GM12891 (cell line): ENCODE measurements at regions not wholly inside any gene's neighbourhood (a gene's known extent, or its start where the extent isn't known, plus 50 kb on each side); places are given as distances from the start of the nearest gene placed in this dataset.

ENCODE experiments used
- DNase-seq: peaks from one replicate; pipeline ENCODE4 v3.0.0; 2011; ENCODE audit warnings: low spot score; ENCODE audit not compliant: insufficient read length
- FAIRE-seq: peaks from 2 replicates; lab custom pipeline; 2011; peaks lifted over from hg19 to GRCh38; lab: Jason Lieb, UNC
- PAX5 ChIP-seq: IDR thresholded peaks from 2 replicates; pipeline ENCODE4 v1.6.1; 2011; ENCODE audit warnings: low read length, moderate library complexity, mild to moderate bottlenecking; ENCODE audit not compliant: insufficient read depth, severe bottlenecking
- POLR2A ChIP-seq: IDR thresholded peaks from 2 replicates; pipeline ENCODE4 v1.6.1; 2011; ENCODE audit warnings: low read depth, low read length, control low read depth
- POLR2AphosphoS5 ChIP-seq: IDR thresholded peaks from 2 replicates; pipeline ENCODE4 v1.6.1; 2011; ENCODE audit warnings: low read depth, low read length, control low read depth
- POU2F2 ChIP-seq: IDR thresholded peaks from 2 replicates; pipeline ENCODE4 v1.6.1; 2011; ENCODE audit warnings: low read depth, mild to moderate bottlenecking, control low read depth, low read length, moderate library complexity
- SPI1 ChIP-seq: IDR thresholded peaks from 2 replicates; pipeline ENCODE4 v1.6.1; 2011; ENCODE audit warnings: low read depth, low read length, control low read depth
- TAF1 ChIP-seq: IDR thresholded peaks from 2 replicates; pipeline ENCODE4 v1.6.1; 2011; ENCODE audit warnings: low read depth, low read length, control low read depth

DNA sequence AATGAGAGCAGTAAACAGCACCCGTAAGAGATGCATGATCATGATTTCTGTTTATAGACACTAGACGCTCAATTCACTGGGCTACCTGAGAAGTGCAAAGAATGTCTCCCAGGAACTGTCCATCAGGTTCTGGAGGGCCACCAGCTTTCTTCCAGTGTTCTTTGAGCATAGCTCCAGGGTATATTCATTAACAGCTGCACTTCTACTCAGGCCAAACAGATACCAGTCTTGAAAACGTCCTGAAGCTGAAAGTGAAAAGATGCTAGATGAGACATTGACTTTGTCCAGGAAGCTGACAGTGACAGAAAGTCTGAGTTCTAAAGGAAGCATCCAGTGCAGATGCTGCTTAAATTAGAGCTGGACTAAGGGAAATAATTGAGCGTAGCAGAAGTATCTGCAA lies 488.7 kb upstream of the TYRP1 start:
- no peak for FAIRE-seq
- TF ChIP-seq POU2F2 (no peak), SPI1 (no peak), POLR2AphosphoS5 (no peak), TAF1 (no peak), PAX5 (no peak), POLR2A (no peak)
- DNase-seq = no peak

- TF ChIP-seq PAX5 (no peak), POU2F2 (no peak), SPI1 (no peak), TAF1 (no peak), POLR2A (no peak), POLR2AphosphoS5 (no peak)
- FAIRE-seq = no peak
These were observed 480.3 kb upstream of the TYRP1 start for GRCh38 chr9:12212860-12213259.

DNA sequence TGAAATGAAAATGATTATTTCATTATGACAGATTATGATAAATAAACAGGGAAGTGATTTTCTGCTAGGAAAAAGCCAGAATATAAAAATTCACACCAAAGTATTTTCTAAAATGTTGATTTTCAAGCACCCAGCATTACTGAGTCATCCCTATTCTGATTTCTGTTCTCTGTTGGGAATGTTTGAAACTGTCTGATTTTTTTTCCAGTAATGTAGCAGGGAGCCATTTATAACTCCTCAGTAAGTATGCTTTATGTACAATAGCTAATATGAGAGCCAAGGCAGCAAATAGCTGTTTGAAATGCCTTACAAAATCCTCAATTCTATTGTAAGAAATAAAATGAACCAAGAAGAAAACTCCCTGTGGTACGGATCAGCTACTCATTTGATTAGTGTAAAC lies 471.7 kb upstream of the TYRP1 start:
- no peak for DNase-seq
- TF ChIP-seq SPI1 = no peak
- no peak for TF ChIP-seq POU2F2
- TF ChIP-seq PAX5 = no peak
- TF ChIP-seq POLR2A = no peak
- TF ChIP-seq TAF1 = no peak
- TF ChIP-seq POLR2AphosphoS5 = no peak
- FAIRE-seq = no peak

More at GRCh38 chr9:12212860-12213259, 480.3 kb upstream of the TYRP1 start:
- DNase-seq = no peak

GRCh38 chr9:12224449-12224848 lies 468.7 kb upstream of the TYRP1 start:
- FAIRE-seq (no peak), DNase-seq (no peak)
- TF ChIP-seq POU2F2 = no peak
- TF ChIP-seq POLR2AphosphoS5 = no peak

- FAIRE-seq = no peak
- TF ChIP-seq POLR2A (no peak), TAF1 (no peak), PAX5 (no peak), POLR2AphosphoS5 (no peak), POU2F2 (no peak), SPI1 (no peak)
- DNase-seq = no peak
These were observed 462.5 kb upstream of the TYRP1 start for GRCh38 chr9:12230708-12231107.

DNA sequence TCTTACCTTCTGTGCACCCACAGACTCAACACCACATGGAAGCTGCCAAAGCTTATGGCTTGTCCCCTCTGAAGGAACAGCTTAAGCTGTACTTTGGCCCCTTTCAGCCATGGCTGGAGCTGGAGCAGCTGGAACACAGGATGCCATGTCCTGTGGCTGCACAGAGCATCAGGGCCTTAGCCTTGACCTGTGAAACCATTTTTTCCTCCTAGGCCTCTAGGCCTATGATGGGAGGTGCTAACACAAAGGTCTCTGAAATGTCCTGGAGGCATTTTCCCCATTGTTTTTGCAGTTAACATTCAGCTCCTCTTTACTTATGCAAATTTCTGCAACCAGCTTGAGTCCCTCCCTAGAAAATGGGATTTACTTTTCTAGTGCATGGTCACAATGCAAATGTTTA lies 461.4 kb upstream of the TYRP1 start:
- TF ChIP-seq SPI1 = no peak
- no peak for TF ChIP-seq POLR2A
- no peak for TF ChIP-seq PAX5
- TF ChIP-seq TAF1 = no peak
- TF ChIP-seq POU2F2 = no peak
- TF ChIP-seq POLR2AphosphoS5 = no peak
- DNase-seq (no peak), FAIRE-seq (no peak)

GRCh38 chr9:12232836-12233235 lies 460.3 kb upstream of the TYRP1 start:
- TF ChIP-seq TAF1 (no peak), POU2F2 (no peak), POLR2AphosphoS5 (no peak), SPI1 (no peak), POLR2A (no peak), PAX5 (no peak)
- no peak for FAIRE-seq
- no peak for DNase-seq

DNA sequence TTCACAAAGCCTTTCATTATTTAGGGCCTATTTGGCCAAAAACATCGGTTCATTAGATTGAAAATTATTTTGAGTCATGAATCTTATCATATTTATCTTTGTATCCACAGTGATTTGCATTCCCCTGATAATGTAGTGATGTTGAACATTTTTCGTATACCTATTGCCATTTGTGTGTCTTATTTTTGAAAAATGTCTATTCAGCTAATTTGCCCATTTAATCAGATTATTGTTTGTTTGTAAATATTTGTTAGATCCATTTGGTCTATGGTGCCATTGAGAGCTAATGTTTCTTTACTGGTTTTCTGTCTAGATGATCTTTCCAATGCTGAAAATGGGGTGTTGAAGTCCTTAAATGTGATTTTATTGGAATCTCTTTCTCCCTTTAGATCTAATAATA lies 439.2 kb upstream of the TYRP1 start:
- DNase-seq (no peak), FAIRE-seq (no peak)
- no peak for TF ChIP-seq POU2F2
- no peak for TF ChIP-seq PAX5
- no peak for TF ChIP-seq POLR2A
- no peak for TF ChIP-seq SPI1
- TF ChIP-seq POLR2AphosphoS5 = no peak
- TF ChIP-seq TAF1 = no peak

DNA sequence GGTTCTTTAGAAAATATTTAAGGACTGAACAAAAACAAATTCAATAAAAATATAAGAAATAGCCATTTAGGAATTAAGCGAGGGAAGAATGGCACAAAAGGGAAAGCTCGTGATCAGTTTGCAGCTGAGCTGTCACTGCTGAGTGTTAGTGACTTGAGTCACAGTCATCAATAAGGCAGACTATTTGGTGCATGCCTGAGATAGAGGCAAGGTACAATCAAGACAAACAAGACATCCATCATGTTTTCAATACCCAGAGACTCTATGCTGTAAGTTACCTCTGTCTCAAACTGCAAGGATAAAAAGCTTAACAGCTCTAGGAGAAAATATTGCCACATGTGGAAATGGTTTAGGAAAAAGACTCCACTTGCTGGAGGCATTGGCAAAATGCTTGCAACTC lies 426.4 kb upstream of the TYRP1 start:
- DNase-seq = no peak
- TF ChIP-seq TAF1 (no peak), PAX5 (no peak), POLR2A (no peak), POLR2AphosphoS5 (no peak), SPI1 (no peak), POU2F2 (no peak)
- FAIRE-seq = no peak

GRCh38 chr9:12271421-12271891 lies 421.7 kb upstream of the TYRP1 start:
- TF ChIP-seq POLR2A = no peak
- no peak for TF ChIP-seq TAF1
- no peak for TF ChIP-seq SPI1
- TF ChIP-seq PAX5 = no peak
- TF ChIP-seq POLR2AphosphoS5 = no peak
- no peak for FAIRE-seq
- DNase-seq = no peak

- no peak for FAIRE-seq
- TF ChIP-seq POU2F2 (no peak), TAF1 (no peak), POLR2A (no peak), POLR2AphosphoS5 (no peak), PAX5 (no peak), SPI1 (no peak)
- no peak for DNase-seq
These were observed 420.6 kb upstream of the TYRP1 start for GRCh38 chr9:12272471-12273120.
